ENCODE measurements at regions not wholly inside any gene's neighbourhood (a gene's known extent, or its start where the extent isn't known, plus 50 kb on each side); places are given as distances from the start of the nearest gene placed in this dataset.

DNA sequence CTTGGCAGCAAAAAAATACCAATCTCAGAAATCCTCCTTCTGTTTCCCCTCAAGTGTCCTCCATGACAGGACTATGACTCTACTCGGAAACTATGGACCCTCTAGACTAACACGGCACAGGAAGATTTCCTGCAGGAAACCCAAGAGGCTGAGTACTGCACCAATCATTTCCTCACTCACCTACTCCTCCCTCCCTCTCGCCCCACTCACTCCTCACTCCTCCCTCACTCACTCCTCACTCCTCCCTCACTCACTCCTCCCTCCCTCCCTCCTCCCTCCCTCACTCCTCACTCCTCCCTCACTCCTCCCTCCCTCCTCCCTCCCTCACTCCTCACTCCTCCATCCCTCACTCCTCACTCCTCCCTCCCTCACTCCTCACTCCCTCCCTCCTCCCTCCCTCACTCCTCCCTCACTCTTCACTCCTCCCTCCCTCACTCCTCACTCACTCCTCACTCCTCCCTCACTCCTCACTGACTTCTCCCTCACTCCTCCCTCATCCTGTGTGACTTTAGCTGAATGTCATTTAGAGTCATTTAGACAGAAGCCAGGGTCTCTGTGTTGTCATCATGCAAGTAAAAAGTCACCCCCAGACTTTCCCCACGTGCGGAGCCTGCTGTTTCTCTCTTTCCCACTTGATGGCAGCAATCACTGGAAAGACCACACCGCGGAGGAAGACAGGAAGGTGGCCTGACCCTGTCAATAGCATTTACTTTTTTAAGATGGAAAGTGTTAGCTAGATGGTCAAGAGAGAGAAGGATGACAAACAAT is 226.8 kb upstream of the PDE10A start:
- no peak for TF ChIP-seq FOXA3 (CRISPR knock-in tag; IDR thresholded peaks at IDR 0.05)
- TF ChIP-seq USF2 (IDR thresholded peaks at IDR 0.05; ENCODE audit: low read depth, low read length) = no peak
- no peak for TF ChIP-seq USF2 (CRISPR knock-in tag; IDR thresholded peaks at IDR 0.05; ENCODE audit: borderline replicate concordance)
- TF ChIP-seq ELF4 (CRISPR knock-in tag; IDR thresholded peaks at IDR 0.05; ENCODE audit: borderline replicate concordance) = no peak
- TF ChIP-seq, protein P1, sequence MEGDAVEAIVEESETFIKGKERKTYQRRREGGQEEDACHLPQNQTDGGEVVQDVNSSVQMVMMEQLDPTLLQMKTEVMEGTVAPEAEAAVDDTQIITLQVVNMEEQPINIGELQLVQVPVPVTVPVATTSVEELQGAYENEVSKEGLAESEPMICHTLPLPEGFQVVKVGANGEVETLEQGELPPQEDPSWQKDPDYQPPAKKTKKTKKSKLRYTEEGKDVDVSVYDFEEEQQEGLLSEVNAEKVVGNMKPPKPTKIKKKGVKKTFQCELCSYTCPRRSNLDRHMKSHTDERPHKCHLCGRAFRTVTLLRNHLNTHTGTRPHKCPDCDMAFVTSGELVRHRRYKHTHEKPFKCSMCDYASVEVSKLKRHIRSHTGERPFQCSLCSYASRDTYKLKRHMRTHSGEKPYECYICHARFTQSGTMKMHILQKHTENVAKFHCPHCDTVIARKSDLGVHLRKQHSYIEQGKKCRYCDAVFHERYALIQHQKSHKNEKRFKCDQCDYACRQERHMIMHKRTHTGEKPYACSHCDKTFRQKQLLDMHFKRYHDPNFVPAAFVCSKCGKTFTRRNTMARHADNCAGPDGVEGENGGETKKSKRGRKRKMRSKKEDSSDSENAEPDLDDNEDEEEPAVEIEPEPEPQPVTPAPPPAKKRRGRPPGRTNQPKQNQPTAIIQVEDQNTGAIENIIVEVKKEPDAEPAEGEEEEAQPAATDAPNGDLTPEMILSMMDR (CRISPR knock-in tag; IDR thresholded peaks at IDR 0.05) = peak; percentile 60
- TF ChIP-seq FOXM1 (CRISPR knock-in tag; IDR thresholded peaks at IDR 0.05) = no peak
- TF ChIP-seq SETDB1 (CRISPR knock-in tag; IDR thresholded peaks at IDR 0.05; ENCODE audit: borderline replicate concordance) = no peak
- TF ChIP-seq NFIC (IDR thresholded peaks at IDR 0.05; ENCODE audit: low read length) = no peak
- TF ChIP-seq NBN (conservative IDR thresholded peaks at IDR 0.05) = no peak
- no peak for TF ChIP-seq KDM5A (IDR thresholded peaks at IDR 0.05; ENCODE audit: borderline replicate concordance, low read length)
- peak; percentile 42; the same call in 1 of the 2 replicates for TF ChIP-seq SMC3 (IDR thresholded peaks at IDR 0.05; ENCODE audit: low read length)
- TF ChIP-seq POLR2A (IDR thresholded peaks at IDR 0.05; ENCODE audit: insufficient read depth in 1 of 2, low read depth in 2 of 2, low read length in 2 of 2) = no peak
